DOHH2 (cell line): ENCODE measurements at regions not wholly inside any gene's neighbourhood (a gene's known extent, or its start where the extent isn't known, plus 50 kb on each side); places are given as distances from the start of the nearest gene placed in this dataset.

Experiments
- H3F3A ChIP-seq: fragments of 200-600 bp; sonication (generic), shearing (Covaris generic); 2 replicates; pipeline ENCODE4 v1.6.0; 2016; ENCODE audit warnings: antibody characterized with exemption, mild to moderate bottlenecking; ENCODE audit not compliant: control insufficient read depth, insufficient read depth
- H3K27ac ChIP-seq: fragments of 200-600 bp; sonication (generic); 2 replicates; pipeline ENCODE4 v1.5.1; 2014; ENCODE audit warnings: low read depth, mild to moderate bottlenecking, low read length, moderate library complexity
- H3K27me3 ChIP-seq: fragments of 200-600 bp; sonication (generic); 2 replicates; pipeline ENCODE4 v1.6.1; 2014; ENCODE audit warnings: mild to moderate bottlenecking, low read length, mixed read lengths; ENCODE audit not compliant: control insufficient read depth
- H3K36me3 ChIP-seq: fragments of 200-600 bp; sonication (generic); 2 replicates; pipeline ENCODE4 v1.6.1; 2014; ENCODE audit warnings: mild to moderate bottlenecking, low read length, moderate library complexity, mixed read lengths; ENCODE audit not compliant: control insufficient read depth
- H3K4me1 ChIP-seq: fragments of 200-600 bp; sonication (generic); 2 replicates; pipeline ENCODE4 v1.6.1; 2014; ENCODE audit warnings: mild to moderate bottlenecking, low read length, mixed read lengths; ENCODE audit not compliant: control insufficient read depth
- H3K4me2 ChIP-seq: fragments of 200-600 bp; sonication (generic); 2 replicates; pipeline ENCODE4 v1.6.0; 2014; ENCODE audit warnings: mild to moderate bottlenecking, low read length, moderate library complexity
- H3K4me3 ChIP-seq: fragments of 200-600 bp; sonication (generic); 2 replicates; pipeline ENCODE4 v1.5.1; 2014; ENCODE audit warnings: mild to moderate bottlenecking, low read length, mixed read lengths
- H3K79me2 ChIP-seq: fragments of 200-600 bp; sonication (generic); 2 replicates; pipeline ENCODE4 v1.6.1; 2014; ENCODE audit warnings: mild to moderate bottlenecking, low read length, mixed read lengths; ENCODE audit not compliant: control insufficient read depth
- H3K9me2 ChIP-seq: fragments of 200-600 bp; sonication (generic); replicated peaks from 2 replicates; pipeline ENCODE4 v1.6.1; 2014; ENCODE audit warnings: mild to moderate bottlenecking, low read length, mixed read lengths; ENCODE audit not compliant: control insufficient read depth
- H3K9me3 ChIP-seq: fragments of 200-600 bp; sonication (generic); 2 replicates; pipeline ENCODE4 v1.6.1; 2014; ENCODE audit warnings: antibody characterized with exemption, low read length, mixed read lengths; ENCODE audit not compliant: control insufficient read depth, insufficient read depth
- H4K20me1 ChIP-seq: fragments of 200-600 bp; sonication (generic); 2 replicates; pipeline ENCODE4 v1.6.0; 2014; ENCODE audit warnings: low read depth, mild to moderate bottlenecking, antibody characterized with exemption, low read length, moderate library complexity; ENCODE audit not compliant: control insufficient read depth, insufficient read depth
- EZH2phosphoT487 ChIP-seq: fragments of 200-600 bp; sonication (generic); IDR thresholded peaks from 2 replicates; pipeline ENCODE4 v1.6.1; 2017; ENCODE audit warnings: borderline replicate concordance, mild to moderate bottlenecking, antibody characterized with exemption, low read length, moderate library complexity, mixed read lengths
- TF ChIP-seq, protein P1 (sequence below): fragments of 200-600 bp; sonication (generic); IDR thresholded peaks from one replicate; pipeline ENCODE4 v1.5.1; 2014; ENCODE audit warnings: antibody characterized with exemption, mild to moderate bottlenecking, low read depth, low read length; ENCODE audit not compliant: poor library complexity, severe bottlenecking

- no peaks in the 10 kb centered on the region for H3F3A ChIP-seq
- no peaks in the 10 kb centered on the region for H3K9me3 ChIP-seq
- no peaks in the 10 kb centered on the region for H4K20me1 ChIP-seq
- H3K36me3 ChIP-seq = no peaks in the 10 kb centered on the region
- H3K27ac ChIP-seq = no peak overlapping the region
- H3K79me2 ChIP-seq = no peaks in the 10 kb centered on the region
- no peak for TF ChIP-seq EZH2phosphoT487
- TF ChIP-seq, protein P1, sequence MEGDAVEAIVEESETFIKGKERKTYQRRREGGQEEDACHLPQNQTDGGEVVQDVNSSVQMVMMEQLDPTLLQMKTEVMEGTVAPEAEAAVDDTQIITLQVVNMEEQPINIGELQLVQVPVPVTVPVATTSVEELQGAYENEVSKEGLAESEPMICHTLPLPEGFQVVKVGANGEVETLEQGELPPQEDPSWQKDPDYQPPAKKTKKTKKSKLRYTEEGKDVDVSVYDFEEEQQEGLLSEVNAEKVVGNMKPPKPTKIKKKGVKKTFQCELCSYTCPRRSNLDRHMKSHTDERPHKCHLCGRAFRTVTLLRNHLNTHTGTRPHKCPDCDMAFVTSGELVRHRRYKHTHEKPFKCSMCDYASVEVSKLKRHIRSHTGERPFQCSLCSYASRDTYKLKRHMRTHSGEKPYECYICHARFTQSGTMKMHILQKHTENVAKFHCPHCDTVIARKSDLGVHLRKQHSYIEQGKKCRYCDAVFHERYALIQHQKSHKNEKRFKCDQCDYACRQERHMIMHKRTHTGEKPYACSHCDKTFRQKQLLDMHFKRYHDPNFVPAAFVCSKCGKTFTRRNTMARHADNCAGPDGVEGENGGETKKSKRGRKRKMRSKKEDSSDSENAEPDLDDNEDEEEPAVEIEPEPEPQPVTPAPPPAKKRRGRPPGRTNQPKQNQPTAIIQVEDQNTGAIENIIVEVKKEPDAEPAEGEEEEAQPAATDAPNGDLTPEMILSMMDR = no peak
- H3K27me3 ChIP-seq = no peaks in the 10 kb centered on the region
- no peaks in the 10 kb centered on the region for H3K9me2 ChIP-seq
- H3K4me1 ChIP-seq = no peaks in the 10 kb centered on the region
- H3K4me3 ChIP-seq = no peak overlapping the region
- H3K4me2 ChIP-seq = no peak overlapping the region
Observed at GRCh38 chr10:43854007-43854406, 205.3 kb upstream of the ZNF32 start.

DNA sequence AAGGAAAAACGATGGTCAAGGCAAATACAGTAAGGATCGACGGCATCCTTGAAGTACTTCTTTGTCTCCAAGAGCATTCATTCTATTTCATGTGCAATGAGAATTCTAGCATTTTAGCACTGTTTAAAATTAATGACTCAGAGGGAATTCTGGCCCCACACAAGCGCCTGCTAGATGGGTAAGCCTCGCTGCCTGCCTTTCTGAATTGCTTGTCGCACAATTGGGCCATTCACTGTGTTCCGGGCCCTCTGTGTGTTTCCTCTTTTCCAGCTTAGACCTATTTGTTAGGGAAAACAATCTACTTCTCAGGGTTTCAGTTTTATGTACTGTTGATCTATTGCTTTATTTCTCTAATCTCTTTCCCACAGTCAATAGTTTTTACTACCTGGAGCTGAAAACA, 204.7 kb upstream of the ZNF32 start:
- Histone ChIP-seq H3K79me2 (no peaks in the 10 kb centered on the region), H3K4me2 (no peak overlapping the region), H3K36me3 (no peaks in the 10 kb centered on the region), H3F3A (no peaks in the 10 kb centered on the region), H3K9me3 (no peaks in the 10 kb centered on the region), H3K4me1 (no peaks in the 10 kb centered on the region), H3K4me3 (no peak overlapping the region), H4K20me1 (no peaks in the 10 kb centered on the region), H3K27ac (no peak overlapping the region), H3K27me3 (no peaks in the 10 kb centered on the region), H3K9me2 (no peaks in the 10 kb centered on the region)
- no peak for TF ChIP-seq EZH2phosphoT487
- TF ChIP-seq, protein P1 = no peak

- Histone ChIP-seq H4K20me1 (no peaks in the 10 kb centered on the region), H3K27ac (no peak overlapping the region), H3K4me1 (no peaks in the 10 kb centered on the region), H3K27me3 (no peaks in the 10 kb centered on the region), H3K4me3 (no peak overlapping the region), H3F3A (no peaks in the 10 kb centered on the region), H3K36me3 (no peaks in the 10 kb centered on the region), H3K9me3 (no peaks in the 10 kb centered on the region), H3K79me2 (no peaks in the 10 kb centered on the region), H3K4me2 (no peak overlapping the region), H3K9me2 (no peaks in the 10 kb centered on the region)
- no peak for TF ChIP-seq EZH2phosphoT487
Observed at GRCh38 chr10:43852644-43853214, 204.0 kb upstream of the ZNF32 start.

DNA sequence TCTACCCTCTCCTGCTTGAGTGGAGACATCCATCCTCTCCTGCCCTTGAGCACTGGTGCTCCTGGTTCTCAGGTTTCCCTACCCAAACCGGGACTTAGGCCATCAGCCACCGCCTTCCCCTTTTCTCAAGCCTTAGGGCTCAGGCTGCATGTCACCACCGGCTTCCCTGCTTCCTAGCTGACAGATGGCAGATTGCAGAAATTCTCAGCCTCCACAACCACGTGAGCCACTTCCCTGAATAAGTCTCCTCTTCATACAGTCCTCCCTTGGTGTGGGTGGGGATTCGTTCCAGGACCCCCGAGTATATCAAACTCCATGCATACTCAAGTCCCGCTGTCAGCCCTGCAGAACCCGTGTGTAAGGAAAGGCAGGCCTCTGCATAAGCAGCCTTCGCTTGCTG, 203.5 kb upstream of the ZNF32 start:
- no peaks in the 10 kb centered on the region for H3F3A ChIP-seq
- no peak overlapping the region for H3K4me2 ChIP-seq
- TF ChIP-seq, protein P1 = no peak
- no peak for TF ChIP-seq EZH2phosphoT487

More for the DNA sequence above, 203.5 kb upstream of the ZNF32 start:
- no peaks in the 10 kb centered on the region for H3K27me3 ChIP-seq
- no peaks in the 10 kb centered on the region for H3K36me3 ChIP-seq
- H4K20me1 ChIP-seq = no peaks in the 10 kb centered on the region
- no peak overlapping the region for H3K4me3 ChIP-seq
- H3K27ac ChIP-seq = no peak overlapping the region
- no peaks in the 10 kb centered on the region for H3K79me2 ChIP-seq
- H3K9me2 ChIP-seq = no peaks in the 10 kb centered on the region
- no peaks in the 10 kb centered on the region for H3K9me3 ChIP-seq
- no peaks in the 10 kb centered on the region for H3K4me1 ChIP-seq
